ENCODE measurements at regions not wholly inside any gene's neighbourhood (a gene's known extent, or its start where the extent isn't known, plus 50 kb on each side); places are given as distances from the start of the nearest gene placed in this dataset.

- Histone ChIP-seq H3K4me1 (no peaks in the 10 kb centered on the region), H3K4me3 (no peak overlapping the region), H3K27ac (no peak overlapping the region), H3K9me3 (no peaks in the 10 kb centered on the region), H3K27me3 (no peaks in the 10 kb centered on the region), H3K36me3 (no peaks in the 10 kb centered on the region)
- DNase-seq (ENCODE audit: low spot score in 2 of 2) = no peak
- intact Hi-C loops (cut with DNase I; ENCODE audit: low total_unique reads) = no loop called here
- TF ChIP-seq CTCF (IDR thresholded peaks at IDR 0.05) (no peak), POLR2A (IDR thresholded peaks at IDR 0.05) (no peak), POLR2AphosphoS5 (IDR thresholded peaks at IDR 0.05) (no peak)
These were observed 318.8 kb upstream of the SGCG start for GRCh38 chr13:22861958-22862466.

- Histone ChIP-seq H3K27me3 (no peaks in the 10 kb centered on the region), H3K27ac (no peak overlapping the region), H3K36me3 (no peaks in the 10 kb centered on the region), H3K4me3 (no peak overlapping the region), H3K4me1 (no peaks in the 10 kb centered on the region), H3K9me3 (no peaks in the 10 kb centered on the region)
- no peak for TF ChIP-seq POLR2AphosphoS5 (IDR thresholded peaks at IDR 0.05)
- no peak for TF ChIP-seq CTCF (IDR thresholded peaks at IDR 0.05)
- TF ChIP-seq POLR2A (IDR thresholded peaks at IDR 0.05) = no peak
- intact Hi-C loops (cut with DNase I; ENCODE audit: low total_unique reads) = no loop called here
- DNase-seq (ENCODE audit: low spot score in 2 of 2) = no peak
These were observed 318.3 kb upstream of the SGCG start for GRCh38 chr13:22862478-22862877.

- TF ChIP-seq POLR2A (IDR thresholded peaks at IDR 0.05) (no peak), CTCF (IDR thresholded peaks at IDR 0.05) (no peak)
- no peaks in the 10 kb centered on the region for H3K27me3 ChIP-seq
These were observed 314.6 kb upstream of the SGCG start for GRCh38 chr13:22866221-22866620.

GRCh38 chr13:22871231-22871630, 309.5 kb upstream of the SGCG start:
- TF ChIP-seq POLR2AphosphoS5 (IDR thresholded peaks at IDR 0.05) = no peak
- TF ChIP-seq POLR2A (IDR thresholded peaks at IDR 0.05) = no peak
- no peak for DNase-seq (ENCODE audit: low spot score in 2 of 2)
- Histone ChIP-seq H3K36me3 (no peaks in the 10 kb centered on the region), H3K4me3 (no peak overlapping the region), H3K4me1 (no peaks in the 10 kb centered on the region), H3K9me3 (peaks cover 0 to 4% of the 10 kb centered on the region in 2 donors), H3K27ac (no peak overlapping the region), H3K27me3 (no peaks in the 10 kb centered on the region)
- intact Hi-C loops (cut with DNase I; ENCODE audit: low total_unique reads) = no loop called here

More at GRCh38 chr13:22866221-22866620, 314.6 kb upstream of the SGCG start:
- intact Hi-C loops (cut with DNase I; ENCODE audit: low total_unique reads) = no loop called here
- no peaks in the 10 kb centered on the region for H3K9me3 ChIP-seq
- no peak for DNase-seq (ENCODE audit: low spot score in 2 of 2)
- no peaks in the 10 kb centered on the region for H3K36me3 ChIP-seq
- H3K4me3 ChIP-seq = no peak overlapping the region
- no peak overlapping the region for H3K27ac ChIP-seq
- no peaks in the 10 kb centered on the region for H3K4me1 ChIP-seq

GRCh38 chr13:22874839-22875238, 305.9 kb upstream of the SGCG start:
- DNase-seq (ENCODE audit: low spot score in 2 of 2) = no peak
- Histone ChIP-seq H3K4me3 (no peak overlapping the region), H3K27ac (no peak overlapping the region), H3K9me3 (peaks cover 0 to 4% of the 10 kb centered on the region in 2 donors), H3K4me1 (no peaks in the 10 kb centered on the region), H3K36me3 (no peaks in the 10 kb centered on the region), H3K27me3 (no peaks in the 10 kb centered on the region)
- intact Hi-C loops (cut with DNase I; ENCODE audit: low total_unique reads) = no loop called here
- no peak for TF ChIP-seq CTCF (IDR thresholded peaks at IDR 0.05)
- no peak for TF ChIP-seq POLR2A (IDR thresholded peaks at IDR 0.05)
- TF ChIP-seq POLR2AphosphoS5 (IDR thresholded peaks at IDR 0.05) = no peak

- Histone ChIP-seq H3K9me3 (peaks cover 0 to 2% of the 10 kb centered on the region in 2 donors), H3K4me1 (no peaks in the 10 kb centered on the region), H3K27me3 (no peaks in the 10 kb centered on the region), H3K36me3 (no peaks in the 10 kb centered on the region), H3K4me3 (no peak overlapping the region), H3K27ac (no peak overlapping the region)
- TF ChIP-seq CTCF (IDR thresholded peaks at IDR 0.05) = no peak
- no peak for TF ChIP-seq POLR2A (IDR thresholded peaks at IDR 0.05)
- TF ChIP-seq POLR2AphosphoS5 (IDR thresholded peaks at IDR 0.05) = no peak
- DNase-seq (ENCODE audit: low spot score in 2 of 2) = no peak
- intact Hi-C loops (cut with DNase I; ENCODE audit: low total_unique reads) = no loop called here
These were observed 303.4 kb upstream of the SGCG start for GRCh38 chr13:22877421-22877820.
